H54 (cell line): ENCODE measurements at regions not wholly inside any gene's neighbourhood (a gene's known extent, or its start where the extent isn't known, plus 50 kb on each side); places are given as distances from the start of the nearest gene placed in this dataset.

Source experiments
- DNase-seq: peaks from one replicate; pipeline ENCODE4 v3.0.0; 2011; ENCODE audit warnings: low spot score, mixed read lengths; ENCODE audit not compliant: insufficient read length
- FAIRE-seq: peaks from 3 replicates; lab custom pipeline; 2011; peaks lifted over from hg19 to GRCh38; lab: Jason Lieb, UNC
- POLR2A ChIP-seq: IDR thresholded peaks from 2 replicates; pipeline ENCODE4 v1.6.1; 2011; ENCODE audit warnings: low read depth, mild to moderate bottlenecking, low read length

GRCh38 chr11:121683791-121684190, 231.0 kb upstream of the SORL1-AS1 start:
- FAIRE-seq (no peak), DNase-seq (no peak)
- TF ChIP-seq POLR2A, result no peak
